Activated CD4-positive, alpha-beta T cell treated with anti-CD3 and anti-CD28 coated beads for 4 hours (primary cell): ENCODE measurements at regions not wholly inside any gene's neighbourhood (a gene's known extent, or its start where the extent isn't known, plus 50 kb on each side); places are given as distances from the start of the nearest gene placed in this dataset.
"Not testable (repeated sequence)": the region's sequence is repeated elsewhere in the genome, so short reads cannot be mapped to it uniquely, and the experiment has no call there.

Experiments used
- DNase-seq, 2 donors: peaks; one replicate each; pipeline ENCODE4 v3.0.0-alpha.2; 2020

- not testable (repeated sequence) for DNase-seq
Measured at GRCh38 chr1:157317229-157317628, 179.0 kb upstream of the ETV3 start.

- DNase-seq, result no peak
Measured at GRCh38 chr1:157315544-157315943, 177.3 kb upstream of the ETV3 start.

GRCh38 chr1:157314408-157314807 is 176.2 kb upstream of the ETV3 start:
- DNase-seq, result no peak

- DNase-seq, result no peak
Measured at GRCh38 chr1:157313240-157313807, 175.1 kb upstream of the ETV3 start.

GRCh38 chr1:157312082-157312812 is 174.1 kb upstream of the ETV3 start:
- no peak for DNase-seq

DNA sequence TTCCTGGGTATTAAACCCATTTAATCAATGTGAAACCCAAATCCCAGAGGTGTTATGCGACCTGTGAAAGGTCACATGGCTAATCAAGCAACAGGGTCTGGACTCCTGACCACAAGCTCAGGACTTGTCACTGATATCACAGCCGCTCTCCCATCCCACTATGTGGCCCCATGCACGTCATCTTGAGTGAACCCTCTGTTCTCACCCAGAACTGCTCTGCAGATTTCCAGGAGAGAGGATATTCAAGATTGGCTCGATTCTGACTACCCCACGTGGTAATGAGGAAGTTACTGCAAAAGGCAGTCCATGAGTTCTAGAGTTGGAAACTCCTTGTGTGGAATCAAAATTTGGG is 173.5 kb upstream of the ETV3 start:
- no peak for DNase-seq

- DNase-seq, result not testable (repeated sequence)
Measured at GRCh38 chr1:157310805-157311729, 172.9 kb upstream of the ETV3 start.

- no peak for DNase-seq
Measured at GRCh38 chr1:157310401-157310800, 172.2 kb upstream of the ETV3 start.

GRCh38 chr1:157307491-157307890 is 169.3 kb upstream of the ETV3 start:
- no peak for DNase-seq

GRCh38 chr1:157306896-157307295 is 168.7 kb upstream of the ETV3 start:
- no peak for DNase-seq

- no peak for DNase-seq
Measured at GRCh38 chr1:157304271-157304670, 166.1 kb upstream of the ETV3 start.

DNA sequence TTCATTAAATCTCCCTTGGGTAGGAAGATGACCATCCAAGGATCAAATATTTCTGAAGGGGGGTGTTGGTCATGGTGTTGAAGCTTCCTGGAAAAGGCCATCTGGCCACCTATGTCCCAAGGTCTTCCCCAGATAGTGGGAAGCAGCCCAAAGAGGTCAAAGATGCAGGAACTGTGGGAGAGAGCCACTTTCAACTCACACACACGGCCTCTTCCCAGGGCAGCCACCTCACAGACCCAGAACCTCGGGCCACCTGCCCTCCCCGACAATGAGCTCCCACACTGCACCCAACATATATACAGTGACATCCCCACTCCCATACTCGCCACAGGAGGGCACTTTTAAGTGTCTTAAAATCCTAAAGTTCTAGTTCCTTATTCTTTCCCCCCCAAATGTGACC is 164.5 kb upstream of the ETV3 start:
- DNase-seq, result no peak

- DNase-seq, result no peak
Measured at GRCh38 chr1:157302199-157302497, 164.0 kb upstream of the ETV3 start.

DNA sequence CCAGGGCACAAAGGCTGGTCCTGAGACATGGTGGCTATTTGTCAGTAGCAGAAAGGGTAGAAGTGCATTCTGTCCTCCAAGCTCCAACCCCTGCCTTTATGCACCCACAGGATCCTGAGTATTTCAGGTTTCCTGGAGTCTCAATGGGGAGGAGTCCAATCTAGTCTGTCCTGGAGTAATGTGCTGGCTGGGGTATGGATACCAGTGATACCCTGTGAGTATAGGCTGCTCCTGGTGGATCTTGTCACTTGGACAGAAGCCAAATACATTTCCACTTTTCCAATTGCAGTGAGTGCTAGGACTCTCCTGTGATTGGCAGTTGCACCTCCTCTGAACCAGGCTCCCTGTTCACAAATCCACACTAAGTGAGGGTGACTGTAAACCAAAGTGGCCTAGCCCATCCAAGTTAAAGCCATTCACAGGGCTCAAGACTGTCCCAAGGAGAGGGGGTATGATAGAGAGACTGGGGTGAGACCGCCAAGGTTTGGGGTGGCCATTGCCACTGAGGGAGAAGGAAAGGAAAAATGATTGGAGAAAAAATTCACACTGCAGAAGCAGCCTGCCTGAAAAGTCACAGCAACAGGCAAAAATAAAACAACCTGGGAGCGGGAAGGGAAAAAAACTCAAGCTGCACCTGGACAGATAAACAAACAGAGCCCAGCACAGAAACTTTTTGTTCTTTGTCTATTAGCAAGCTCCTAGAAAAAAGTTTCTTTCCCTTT is 163.4 kb upstream of the ETV3 start:
- no peak for DNase-seq

DNA sequence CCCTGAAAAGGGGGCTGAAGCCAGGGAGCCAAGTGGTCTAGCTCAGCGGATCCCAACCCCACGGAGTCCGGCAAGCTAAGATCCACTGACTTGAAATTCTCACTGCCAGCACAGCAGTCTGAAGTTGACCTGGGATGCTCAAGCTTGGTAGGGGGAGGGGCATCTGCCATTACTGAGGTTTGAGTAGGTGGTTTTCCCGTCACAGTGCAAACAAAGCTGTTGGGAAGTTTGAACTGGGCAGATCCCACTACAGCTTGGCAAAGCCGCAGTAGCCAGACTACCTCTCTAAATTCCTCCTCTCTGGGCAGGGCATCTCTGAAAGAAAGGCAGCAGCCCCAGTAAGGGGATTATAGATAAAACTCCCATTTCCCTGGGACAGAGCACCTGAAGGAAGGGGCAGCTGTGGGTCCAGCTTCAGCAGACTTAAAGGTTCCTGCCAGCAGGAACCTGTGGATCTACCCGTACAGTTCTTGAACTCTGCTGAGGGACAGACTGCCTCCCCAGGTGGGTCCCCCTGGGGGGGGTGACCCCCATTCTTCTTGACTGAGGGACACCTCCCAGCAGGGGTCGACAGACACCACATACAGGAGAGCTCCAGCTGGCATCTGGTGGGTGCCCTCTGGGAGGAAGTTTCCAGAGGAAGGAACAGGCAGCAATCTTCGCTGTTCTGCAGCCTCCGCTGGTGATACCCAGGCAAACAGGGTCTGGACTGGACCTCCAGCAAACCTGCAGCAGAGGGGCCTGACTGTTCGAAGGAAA is 156.4 kb upstream of the ETV3 start:
- DNase-seq, result not testable (repeated sequence)

DNA sequence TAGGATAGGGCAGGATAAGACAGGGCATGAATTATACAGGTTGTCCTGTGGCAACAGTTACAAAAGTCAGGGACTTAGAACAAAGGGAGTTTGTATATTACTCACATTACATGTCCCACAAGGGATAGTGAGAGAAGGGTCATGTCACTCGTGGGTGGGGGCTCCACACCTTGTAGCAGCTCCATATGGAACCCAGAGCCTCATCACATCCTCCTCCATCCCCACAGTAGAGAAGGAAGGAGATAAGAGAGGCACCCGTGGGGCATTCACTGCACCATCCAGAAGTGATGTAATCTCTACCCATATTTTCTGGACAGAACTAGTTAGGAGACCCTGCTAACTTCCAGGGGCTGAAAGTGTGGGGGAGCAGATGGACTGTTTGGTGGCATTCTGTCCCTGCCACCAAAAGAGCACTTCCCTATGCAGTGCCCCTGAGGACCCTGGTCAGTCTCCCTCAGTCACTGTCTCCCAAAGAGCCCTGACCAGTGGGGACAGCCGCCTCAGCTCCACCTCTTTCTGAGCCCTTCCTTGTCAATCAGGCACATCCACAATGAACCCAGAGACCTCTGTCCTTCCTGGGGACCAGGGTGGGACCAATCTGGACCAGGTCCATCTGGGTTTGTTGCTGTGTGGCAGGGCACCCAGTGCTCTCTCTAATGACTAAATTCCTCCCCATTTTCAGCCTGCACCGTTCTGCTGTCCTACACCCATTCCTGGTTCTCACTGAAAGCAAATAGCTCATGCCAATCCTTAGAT is 154.8 kb upstream of the ETV3 start:
- DNase-seq, result no peak

DNA sequence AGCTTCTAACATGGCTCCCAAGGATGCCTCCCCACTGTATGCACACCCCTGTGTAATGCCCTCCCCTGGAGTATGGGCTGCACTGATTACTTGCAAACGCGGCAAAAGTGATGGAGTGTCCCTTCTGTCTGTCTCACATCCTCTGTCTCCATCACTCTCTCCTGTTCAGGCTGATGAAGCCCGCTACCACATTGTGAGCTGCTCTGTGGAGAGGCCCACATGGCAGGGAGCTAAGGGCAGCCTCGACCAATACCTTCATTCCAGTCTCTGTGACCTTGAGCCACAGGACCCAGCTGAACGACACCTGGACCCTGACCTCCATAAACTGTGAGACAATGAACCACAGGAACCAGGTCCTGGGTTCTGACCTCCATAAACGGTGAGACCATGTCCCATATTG is 154.1 kb upstream of the ETV3 start:
- no peak for DNase-seq

GRCh38 chr1:157291083-157291482 is 152.9 kb upstream of the ETV3 start:
- no peak for DNase-seq

DNA sequence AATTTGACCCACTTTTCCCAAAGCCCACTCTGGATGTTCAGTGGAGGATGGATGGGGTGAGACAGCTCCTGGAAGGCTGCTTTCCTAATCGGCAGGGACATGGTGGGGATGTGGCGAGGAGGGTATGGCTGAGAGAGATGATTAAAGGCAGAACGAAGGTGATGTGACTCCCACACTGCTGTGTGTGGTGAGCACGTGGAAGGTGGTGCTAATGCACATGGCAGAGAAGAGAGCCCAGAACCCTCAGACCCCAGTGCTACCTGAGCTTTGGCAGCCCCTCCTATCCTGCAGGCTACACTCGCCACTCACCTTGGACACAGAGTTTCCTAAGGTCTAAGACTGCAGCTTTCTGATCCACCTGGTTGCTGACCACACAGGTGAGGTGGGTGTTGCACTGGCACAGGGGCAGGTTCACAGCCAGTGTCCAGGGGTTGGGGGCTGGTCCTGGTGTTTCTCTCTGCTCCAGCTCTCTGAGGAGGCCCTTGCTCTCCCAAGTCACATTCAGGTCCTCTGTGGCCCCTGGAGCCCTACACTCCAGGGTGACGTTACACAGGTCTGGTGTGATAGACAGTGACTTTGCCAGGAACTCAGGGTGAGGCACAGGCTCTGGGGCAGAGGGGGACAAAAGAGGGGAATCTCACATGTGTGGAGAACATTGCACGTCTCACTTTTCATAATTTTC is 151.4 kb upstream of the ETV3 start:
- no peak for DNase-seq

GRCh38 chr1:157288996-157289395 is 150.8 kb upstream of the ETV3 start:
- no peak for DNase-seq

DNA sequence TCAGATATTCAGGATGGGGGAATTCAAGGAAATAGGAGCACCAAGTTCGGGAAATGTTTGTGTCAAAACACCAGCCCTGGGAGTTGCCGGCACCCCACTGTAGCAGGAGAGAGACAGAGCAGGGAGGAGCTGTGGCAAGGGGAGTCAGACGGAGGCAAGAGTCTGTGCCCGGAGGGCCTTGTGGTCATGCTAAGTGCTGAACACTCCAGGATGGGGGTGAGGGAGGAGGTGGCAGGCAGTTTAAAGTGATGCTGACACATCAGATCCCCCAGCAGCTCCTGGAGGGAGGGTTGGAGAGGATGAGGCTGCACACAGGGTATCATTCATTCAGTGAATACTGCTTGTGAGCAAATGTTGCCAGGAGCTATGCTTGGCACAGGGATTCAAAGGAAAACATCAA is 150.3 kb upstream of the ETV3 start:
- DNase-seq, result no peak
